ENCODE measurements at regions not wholly inside any gene's neighbourhood (a gene's known extent, or its start where the extent isn't known, plus 50 kb on each side); places are given as distances from the start of the nearest gene placed in this dataset.
A peak's percentile ranks its signal among the peaks of the same experiment; 100 is the strongest.

- Histone ChIP-seq H3K27ac (ENCODE audit: insufficient read depth, low read length, poor library complexity, severe bottlenecking) (no peak overlapping the region), H3K36me3 (ENCODE audit: control insufficient read depth, insufficient read depth, low read length) (no peaks in the 10 kb centered on the region), H3K4me1 (ENCODE audit: control insufficient read depth, insufficient read depth, low read length, poor library complexity, severe bottlenecking) (no peaks in the 10 kb centered on the region), H3K27me3 (ENCODE audit: control insufficient read depth, insufficient read depth, low read length) (no peaks in the 10 kb centered on the region), H3K4me3 (ENCODE audit: low read depth, low read length) (no peak overlapping the region), H3K9me3 (ENCODE audit: control insufficient read depth in 2 of 2, low read length in 2 of 2) (no peaks in the 10 kb centered on the region)
- ATAC-seq (ENCODE audit: low read depth in 2 of 2) (no peak), DNase-seq (no peak)
- no peak overlapping the region for H3K4me3 Mint-ChIP-seq
- H3K27ac Mint-ChIP-seq = no peak overlapping the region
- no peaks in the 10 kb centered on the region for H3K4me1 Mint-ChIP-seq
- H3K27me3 Mint-ChIP-seq = peaks cover 7% of the 10 kb centered on the region
- no peaks in the 10 kb centered on the region for H3K36me3 Mint-ChIP-seq
- H3K9me3 Mint-ChIP-seq = peaks cover 0 to 6% (median 2%) of the 10 kb centered on the region in 7 donors
Observed at GRCh38 chr6:140208286-140208685, 833.8 kb upstream of the CITED2 start.

- no peak overlapping the region for H3K4me3 Mint-ChIP-seq
- Histone ChIP-seq H3K27ac (ENCODE audit: insufficient read depth, low read length, poor library complexity, severe bottlenecking) (no peak overlapping the region), H3K27me3 (ENCODE audit: control insufficient read depth, insufficient read depth, low read length) (no peaks in the 10 kb centered on the region), H3K4me1 (ENCODE audit: control insufficient read depth, insufficient read depth, low read length, poor library complexity, severe bottlenecking) (no peaks in the 10 kb centered on the region), H3K4me3 (ENCODE audit: low read depth, low read length) (no peak overlapping the region), H3K36me3 (ENCODE audit: control insufficient read depth, insufficient read depth, low read length) (no peaks in the 10 kb centered on the region), H3K9me3 (ENCODE audit: control insufficient read depth in 2 of 2, low read length in 2 of 2) (no peaks in the 10 kb centered on the region)
- peaks cover 4% of the 10 kb centered on the region for H3K27me3 Mint-ChIP-seq
- H3K4me1 Mint-ChIP-seq = no peaks in the 10 kb centered on the region
- no peaks in the 10 kb centered on the region for H3K36me3 Mint-ChIP-seq
- DNase-seq (no peak), ATAC-seq (ENCODE audit: low read depth in 2 of 2) (no peak)
- H3K9me3 Mint-ChIP-seq = peaks cover 0 to 5% (median 0%) of the 10 kb centered on the region in 7 donors
- no peak overlapping the region for H3K27ac Mint-ChIP-seq
Observed at GRCh38 chr6:140205795-140206593, 831.5 kb upstream of the CITED2 start.

GRCh38 chr6:140204154-140204553 is 829.7 kb upstream of the CITED2 start:
- Mint-ChIP-seq H3K4me3 (no peak overlapping the region), H3K4me1 (no peaks in the 10 kb centered on the region), H3K27me3 (peaks cover 4% of the 10 kb centered on the region), H3K9me3 (peaks cover 0 to 6% (median 0%) of the 10 kb centered on the region in 7 donors), H3K36me3 (no peaks in the 10 kb centered on the region), H3K27ac (no peak overlapping the region)
- no peaks in the 10 kb centered on the region for H3K36me3 ChIP-seq (ENCODE audit: control insufficient read depth, insufficient read depth, low read length)
- ATAC-seq (ENCODE audit: low read depth in 2 of 2) = no peak
- H3K4me3 ChIP-seq (ENCODE audit: low read depth, low read length) = no peak overlapping the region
- no peak overlapping the region for H3K27ac ChIP-seq (ENCODE audit: insufficient read depth, low read length, poor library complexity, severe bottlenecking)
- no peaks in the 10 kb centered on the region for H3K27me3 ChIP-seq (ENCODE audit: control insufficient read depth, insufficient read depth, low read length)
- H3K4me1 ChIP-seq (ENCODE audit: control insufficient read depth, insufficient read depth, low read length, poor library complexity, severe bottlenecking) = no peaks in the 10 kb centered on the region
- no peak for DNase-seq
- no peaks in the 10 kb centered on the region for H3K9me3 ChIP-seq (ENCODE audit: control insufficient read depth in 2 of 2, low read length in 2 of 2)

GRCh38 chr6:140203661-140204147 is 829.3 kb upstream of the CITED2 start:
- no peaks in the 10 kb centered on the region for H3K27me3 ChIP-seq (ENCODE audit: control insufficient read depth, insufficient read depth, low read length)
- peaks cover 4% of the 10 kb centered on the region for H3K27me3 Mint-ChIP-seq

GRCh38 chr6:140202964-140203515 is 828.6 kb upstream of the CITED2 start:
- H3K36me3 Mint-ChIP-seq = no peaks in the 10 kb centered on the region
- H3K27me3 Mint-ChIP-seq = peaks cover 4% of the 10 kb centered on the region
- H3K4me1 Mint-ChIP-seq = peaks cover 0 to 2% (median 0%) of the 10 kb centered on the region in 4 donors
- no peaks in the 10 kb centered on the region for H3K9me3 ChIP-seq (ENCODE audit: control insufficient read depth in 2 of 2, low read length in 2 of 2)
- no peak overlapping the region for H3K27ac Mint-ChIP-seq
- no peak overlapping the region for H3K27ac ChIP-seq (ENCODE audit: insufficient read depth, low read length, poor library complexity, severe bottlenecking)
- DNase-seq (no peak), ATAC-seq (ENCODE audit: low read depth in 2 of 2) (no peak)
- no peaks in the 10 kb centered on the region for H3K36me3 ChIP-seq (ENCODE audit: control insufficient read depth, insufficient read depth, low read length)
- H3K4me3 Mint-ChIP-seq = no peak overlapping the region
- H3K9me3 Mint-ChIP-seq = peaks cover 0 to 6% (median 0%) of the 10 kb centered on the region in 7 donors
- H3K4me3 ChIP-seq (ENCODE audit: low read depth, low read length) = no peak overlapping the region
- no peaks in the 10 kb centered on the region for H3K4me1 ChIP-seq (ENCODE audit: control insufficient read depth, insufficient read depth, low read length, poor library complexity, severe bottlenecking)
- no peaks in the 10 kb centered on the region for H3K27me3 ChIP-seq (ENCODE audit: control insufficient read depth, insufficient read depth, low read length)

More at GRCh38 chr6:140203661-140204147, 829.3 kb upstream of the CITED2 start:
- no peak for ATAC-seq (ENCODE audit: low read depth in 2 of 2)
- H3K9me3 ChIP-seq (ENCODE audit: control insufficient read depth in 2 of 2, low read length in 2 of 2) = no peaks in the 10 kb centered on the region
- no peaks in the 10 kb centered on the region for H3K36me3 Mint-ChIP-seq
- DNase-seq = no peak
- H3K4me3 ChIP-seq (ENCODE audit: low read depth, low read length) = no peak overlapping the region
- no peaks in the 10 kb centered on the region for H3K4me1 Mint-ChIP-seq
- no peak overlapping the region for H3K4me3 Mint-ChIP-seq
- no peak overlapping the region for H3K27ac ChIP-seq (ENCODE audit: insufficient read depth, low read length, poor library complexity, severe bottlenecking)
- H3K36me3 ChIP-seq (ENCODE audit: control insufficient read depth, insufficient read depth, low read length) = no peaks in the 10 kb centered on the region
- no peaks in the 10 kb centered on the region for H3K4me1 ChIP-seq (ENCODE audit: control insufficient read depth, insufficient read depth, low read length, poor library complexity, severe bottlenecking)
- H3K9me3 Mint-ChIP-seq = peaks cover 0 to 6% (median 0%) of the 10 kb centered on the region in 7 donors
- H3K27ac Mint-ChIP-seq = no peak overlapping the region

DNA sequence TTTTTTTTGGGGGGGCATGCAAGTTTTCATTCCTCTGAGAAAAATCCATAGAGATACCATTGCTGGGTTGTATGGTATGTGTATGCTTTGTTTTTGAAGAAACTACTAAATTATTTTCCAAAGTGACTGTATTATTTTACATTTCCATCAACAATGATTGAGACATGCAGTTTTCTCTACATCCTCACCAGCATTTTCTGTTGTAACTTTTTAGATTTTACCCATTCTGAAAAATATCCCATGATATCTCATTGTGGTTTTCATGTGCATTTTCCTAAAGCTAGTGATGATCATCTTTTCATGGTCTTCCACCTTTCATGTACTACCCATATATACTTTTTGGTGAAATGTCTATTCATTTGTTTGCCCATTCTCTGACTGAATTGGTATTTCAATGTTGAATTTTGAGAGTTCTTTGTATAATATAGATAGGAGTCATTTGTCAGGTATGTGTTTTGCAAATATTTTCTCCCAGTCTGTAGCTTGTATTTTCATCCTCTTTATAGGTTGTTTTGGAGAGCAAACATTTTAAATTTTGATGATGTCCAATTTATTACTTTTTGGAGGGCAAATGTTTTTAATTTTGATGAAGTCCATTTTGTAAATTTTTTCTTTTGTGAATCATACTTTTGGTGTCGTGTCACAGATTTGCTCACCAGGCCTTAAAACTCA is 827.5 kb upstream of the CITED2 start:
- H3K27me3 Mint-ChIP-seq = no peaks in the 10 kb centered on the region
- Histone ChIP-seq H3K36me3 (ENCODE audit: control insufficient read depth, insufficient read depth, low read length) (no peaks in the 10 kb centered on the region), H3K4me1 (ENCODE audit: control insufficient read depth, insufficient read depth, low read length, poor library complexity, severe bottlenecking) (no peaks in the 10 kb centered on the region), H3K9me3 (ENCODE audit: control insufficient read depth in 2 of 2, low read length in 2 of 2) (no peaks in the 10 kb centered on the region), H3K27me3 (ENCODE audit: control insufficient read depth, insufficient read depth, low read length) (no peaks in the 10 kb centered on the region), H3K4me3 (ENCODE audit: low read depth, low read length) (no peak overlapping the region), H3K27ac (ENCODE audit: insufficient read depth, low read length, poor library complexity, severe bottlenecking) (no peak overlapping the region)
- H3K4me3 Mint-ChIP-seq = no peak overlapping the region
- no peak for DNase-seq
- H3K9me3 Mint-ChIP-seq = peaks cover 0 to 8% (median 0%) of the 10 kb centered on the region in 7 donors
- H3K36me3 Mint-ChIP-seq = no peaks in the 10 kb centered on the region
- H3K27ac Mint-ChIP-seq = no peak overlapping the region
- ATAC-seq (ENCODE audit: low read depth in 2 of 2) = no peak
- H3K4me1 Mint-ChIP-seq = peaks cover 0 to 2% (median 0%) of the 10 kb centered on the region in 4 donors

- peak in 1 of 3 donors; percentile 2 for DNase-seq
Observed at GRCh38 chr6:140193269-140193668, 818.8 kb upstream of the CITED2 start.

More at GRCh38 chr6:140193269-140193668, 818.8 kb upstream of the CITED2 start:
- no peaks in the 10 kb centered on the region for H3K27me3 ChIP-seq (ENCODE audit: control insufficient read depth, insufficient read depth, low read length)
- H3K27ac Mint-ChIP-seq = no peak overlapping the region
- no peaks in the 10 kb centered on the region for H3K4me1 Mint-ChIP-seq
- no peaks in the 10 kb centered on the region for H3K4me1 ChIP-seq (ENCODE audit: control insufficient read depth, insufficient read depth, low read length, poor library complexity, severe bottlenecking)
- no peak for ATAC-seq (ENCODE audit: low read depth in 2 of 2)
- peaks cover 1 to 16% (median 6%) of the 10 kb centered on the region in 7 donors for H3K9me3 Mint-ChIP-seq
- no peaks in the 10 kb centered on the region for H3K27me3 Mint-ChIP-seq
- no peak overlapping the region for H3K4me3 ChIP-seq (ENCODE audit: low read depth, low read length)
- no peak overlapping the region for H3K27ac ChIP-seq (ENCODE audit: insufficient read depth, low read length, poor library complexity, severe bottlenecking)
- H3K36me3 Mint-ChIP-seq = no peaks in the 10 kb centered on the region
- peaks cover 3 to 5% of the 10 kb centered on the region in 2 experiments for H3K9me3 ChIP-seq (ENCODE audit: control insufficient read depth in 2 of 2, low read length in 2 of 2)
- no peaks in the 10 kb centered on the region for H3K36me3 ChIP-seq (ENCODE audit: control insufficient read depth, insufficient read depth, low read length)
- H3K4me3 Mint-ChIP-seq = peak overlapping the region in 1 of 4 donors; percentile 61

Measured in CD4-positive, CD25-positive, alpha-beta regulatory T cell (primary cell).